GM19351 (cell line): ENCODE measurements at regions not wholly inside any gene's neighbourhood (a gene's known extent, or its start where the extent isn't known, plus 50 kb on each side); places are given as distances from the start of the nearest gene placed in this dataset.

ENCODE experiments used
- ATAC-seq: cut with Tn5 transposase; IDR thresholded peaks from one replicate; pipeline ENCODE4 v1.9.1; 2021; ENCODE audit warnings: mild to moderate bottlenecking, moderate library complexity; ENCODE audit not compliant: unreplicated experiment

GRCh38 chr1:80520949-80521348 is 1279.8 kb upstream of the ADGRL2 start:
- ATAC-seq, result no peak

- no peak for ATAC-seq
Measured at GRCh38 chr1:80517062-80517461, 1283.7 kb upstream of the ADGRL2 start.

- ATAC-seq, result no peak
Measured at GRCh38 chr1:80509965-80510522, 1290.7 kb upstream of the ADGRL2 start.

- no peak for ATAC-seq
Measured at GRCh38 chr1:80506216-80506615, 1294.5 kb upstream of the ADGRL2 start.

GRCh38 chr1:80498673-80499072 is 1302.1 kb upstream of the ADGRL2 start:
- ATAC-seq, result no peak

GRCh38 chr1:80495806-80496205 is 1304.9 kb upstream of the ADGRL2 start:
- ATAC-seq, result no peak

- ATAC-seq, result no peak
Measured at GRCh38 chr1:80472145-80472544, 1328.6 kb upstream of the ADGRL2 start.

- no peak for ATAC-seq
Measured at GRCh38 chr1:80468356-80468755, 1332.4 kb upstream of the ADGRL2 start.

- ATAC-seq, result no peak
Measured at GRCh38 chr1:80462006-80462405, 1338.7 kb upstream of the ADGRL2 start.

GRCh38 chr1:80457409-80457808 is 1343.3 kb upstream of the ADGRL2 start:
- ATAC-seq, result no peak

GRCh38 chr1:80453775-80454174 is 1347.0 kb upstream of the ADGRL2 start:
- no peak for ATAC-seq

- no peak for ATAC-seq
Measured at GRCh38 chr1:80450711-80451110, 1350.0 kb upstream of the ADGRL2 start.

GRCh38 chr1:80448081-80448480 is 1352.7 kb upstream of the ADGRL2 start:
- no peak for ATAC-seq

GRCh38 chr1:80447526-80447925 is 1353.2 kb upstream of the ADGRL2 start:
- no peak for ATAC-seq

GRCh38 chr1:80445033-80445432 is 1355.7 kb upstream of the ADGRL2 start:
- no peak for ATAC-seq

- no peak for ATAC-seq
Measured at GRCh38 chr1:80444171-80444570, 1356.6 kb upstream of the ADGRL2 start.

- ATAC-seq, result no peak
Measured at GRCh38 chr1:80441664-80442063, 1359.1 kb upstream of the ADGRL2 start.

- no peak for ATAC-seq
Measured at GRCh38 chr1:80436851-80437250, 1363.9 kb upstream of the ADGRL2 start.

- ATAC-seq, result no peak
Measured at GRCh38 chr1:80427881-80428280, 1372.9 kb upstream of the ADGRL2 start.

- ATAC-seq, result no peak
Measured at GRCh38 chr1:80424249-80424648, 1376.5 kb upstream of the ADGRL2 start.

GRCh38 chr1:80418134-80418533 is 1382.6 kb upstream of the ADGRL2 start:
- ATAC-seq, result no peak

- no peak for ATAC-seq
Measured at GRCh38 chr1:80417671-80418070, 1383.1 kb upstream of the ADGRL2 start.

- ATAC-seq, result no peak
Measured at GRCh38 chr1:80413969-80414368, 1386.8 kb upstream of the ADGRL2 start.
